ENCODE measurements at regions not wholly inside any gene's neighbourhood (a gene's known extent, or its start where the extent isn't known, plus 50 kb on each side); places are given as distances from the start of the nearest gene placed in this dataset.
"Not testable (repeated sequence)": the region's sequence is repeated elsewhere in the genome, so short reads cannot be mapped to it uniquely, and the experiment has no call there.

- no peak for DNase-seq
Observed at GRCh38 chr2:241984658-241985057, 115.1 kb downstream of the RTP5 start.

- DNase-seq: not testable (repeated sequence)
Observed at GRCh38 chr2:241985161-241985985, 115.8 kb downstream of the RTP5 start.

DNA sequence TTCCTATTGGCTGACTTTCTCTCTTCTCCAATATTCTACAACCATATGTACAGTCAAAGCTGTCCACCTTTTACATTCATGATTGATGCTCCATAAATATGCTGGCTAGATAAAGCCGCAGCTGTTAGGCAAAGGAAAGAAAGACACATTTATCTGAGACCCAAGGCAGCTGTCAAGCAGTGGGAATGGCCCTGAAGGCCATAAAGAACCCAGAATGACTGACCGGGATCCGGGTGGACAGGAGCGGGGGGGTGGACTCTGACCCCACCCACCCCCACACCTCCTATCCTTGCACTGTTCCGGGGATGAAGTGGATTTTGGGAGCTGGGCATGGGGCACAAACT, 116.4 kb downstream of the RTP5 start:
- DNase-seq: no peak

DNA sequence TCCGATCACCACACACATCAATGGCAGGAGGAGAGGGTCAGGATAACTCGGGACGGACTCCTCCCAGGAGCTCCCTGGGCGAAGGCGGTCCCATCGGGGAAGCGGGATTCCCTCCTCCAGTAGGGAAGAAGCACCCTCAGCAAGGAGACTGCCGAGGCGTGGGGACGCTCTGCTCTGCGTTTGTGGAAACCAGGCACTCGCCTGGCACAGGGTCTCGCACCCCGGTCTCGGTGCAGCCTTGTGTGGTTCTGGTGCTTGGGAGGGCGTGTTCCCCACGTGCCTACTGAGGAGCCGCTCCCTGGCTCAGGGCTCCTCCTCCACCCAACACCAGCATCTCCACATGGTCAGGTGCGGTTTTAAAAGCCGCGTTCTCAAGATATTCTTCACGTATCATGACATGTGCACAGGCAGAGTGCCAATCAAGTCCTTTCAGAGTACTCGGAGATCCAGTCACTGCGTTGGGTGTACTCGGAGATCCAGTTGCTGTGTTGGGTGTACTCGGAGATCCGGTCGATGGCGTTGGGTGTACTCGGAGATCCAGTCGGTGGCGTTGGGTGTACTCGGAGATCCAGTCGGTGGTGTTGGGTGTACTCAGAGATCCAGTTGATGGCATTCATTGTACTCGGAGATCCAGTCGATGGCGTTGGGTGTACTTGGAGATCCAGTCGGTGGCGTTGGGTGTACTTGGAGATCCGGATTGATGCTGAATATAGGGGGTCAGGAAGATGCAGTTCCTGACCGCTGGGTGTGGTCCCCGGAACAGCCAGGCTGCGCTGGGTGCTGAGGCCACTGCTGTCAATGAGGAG, 117.5 kb downstream of the RTP5 start:
- no peak for DNase-seq

- no peak for DNase-seq
Observed at GRCh38 chr2:241987726-241988125, 118.2 kb downstream of the RTP5 start.

DNA sequence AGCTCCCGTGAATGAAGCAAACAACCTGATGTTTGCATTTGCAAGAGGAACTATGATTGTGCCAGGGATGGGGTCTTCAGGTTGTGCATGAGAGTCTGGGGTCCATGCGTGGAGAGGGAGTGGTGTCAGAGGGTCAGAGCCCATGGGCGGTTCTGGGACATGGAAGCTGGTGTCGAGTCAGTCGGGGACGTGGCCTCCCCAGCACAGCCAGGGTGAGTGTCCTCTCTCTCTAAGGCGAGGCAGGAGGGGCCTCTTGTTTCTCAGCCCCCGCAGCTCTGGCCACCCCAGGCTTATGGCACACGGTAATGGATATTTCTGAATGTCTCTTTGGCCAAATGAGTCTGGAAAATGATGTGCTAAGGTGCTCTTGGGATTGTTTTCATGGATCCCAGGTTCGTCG, 118.6 kb downstream of the RTP5 start:
- no peak for DNase-seq

- DNase-seq: no peak
Observed at GRCh38 chr2:241989074-241989473, 119.5 kb downstream of the RTP5 start.

DNA sequence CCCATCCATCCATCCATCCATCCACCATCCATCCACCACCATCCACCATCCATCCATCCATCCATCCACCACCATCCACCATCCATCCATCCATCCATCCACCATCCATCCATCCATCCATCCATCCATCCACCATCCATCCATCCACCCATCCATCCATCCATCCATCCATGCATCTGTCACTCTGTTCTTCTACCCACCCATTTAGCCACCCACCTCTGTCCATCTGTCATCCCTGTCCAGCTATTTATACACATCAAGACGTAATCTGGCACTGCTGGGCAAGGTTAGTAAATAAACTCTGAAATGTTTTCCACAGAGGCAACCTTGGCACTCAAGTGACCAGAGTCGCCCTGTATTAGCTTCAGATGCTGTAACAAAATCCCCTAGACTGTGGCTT, 120.9 kb downstream of the RTP5 start:
- DNase-seq: no peak

DNA sequence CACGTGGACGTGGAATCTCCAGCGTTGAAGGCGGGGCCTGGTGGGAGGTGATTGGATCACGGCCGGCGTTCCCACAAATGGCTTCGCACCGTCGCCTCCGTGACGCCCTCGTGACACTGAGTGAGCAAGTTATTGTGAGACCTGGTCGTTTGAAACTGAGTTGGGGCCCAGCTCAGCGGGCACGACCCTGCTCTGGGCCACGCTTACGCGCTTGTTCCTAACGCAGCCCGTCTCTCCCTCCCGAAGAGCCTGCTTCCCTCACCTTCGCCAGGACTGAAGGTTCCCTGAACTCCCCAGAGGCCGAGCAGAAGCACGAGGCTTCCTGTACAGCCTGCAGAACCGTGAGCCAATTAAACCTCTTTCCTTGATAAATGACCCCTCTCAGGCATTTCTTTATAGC, 121.8 kb downstream of the RTP5 start:
- no peak for DNase-seq

DNA sequence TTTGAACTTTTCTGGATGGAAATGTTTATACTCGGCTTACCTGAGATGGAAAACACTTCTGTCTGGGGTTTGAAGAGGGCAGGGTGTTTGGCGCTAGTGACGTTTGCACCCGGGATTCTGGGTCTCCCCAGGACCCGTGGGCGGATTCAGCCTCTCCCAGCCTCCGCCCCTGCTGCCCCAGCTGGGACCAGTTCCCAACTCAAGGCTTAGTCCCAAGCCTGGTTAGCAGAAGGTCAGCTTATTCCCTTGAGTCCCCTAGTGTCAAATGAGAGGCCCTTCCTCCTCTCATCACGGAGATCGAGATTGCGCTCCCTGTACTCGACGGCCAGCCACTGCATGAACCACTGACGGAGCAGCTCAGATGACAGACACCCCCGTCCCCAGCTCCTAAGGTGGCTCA, 123.2 kb downstream of the RTP5 start:
- DNase-seq: no peak

DNA sequence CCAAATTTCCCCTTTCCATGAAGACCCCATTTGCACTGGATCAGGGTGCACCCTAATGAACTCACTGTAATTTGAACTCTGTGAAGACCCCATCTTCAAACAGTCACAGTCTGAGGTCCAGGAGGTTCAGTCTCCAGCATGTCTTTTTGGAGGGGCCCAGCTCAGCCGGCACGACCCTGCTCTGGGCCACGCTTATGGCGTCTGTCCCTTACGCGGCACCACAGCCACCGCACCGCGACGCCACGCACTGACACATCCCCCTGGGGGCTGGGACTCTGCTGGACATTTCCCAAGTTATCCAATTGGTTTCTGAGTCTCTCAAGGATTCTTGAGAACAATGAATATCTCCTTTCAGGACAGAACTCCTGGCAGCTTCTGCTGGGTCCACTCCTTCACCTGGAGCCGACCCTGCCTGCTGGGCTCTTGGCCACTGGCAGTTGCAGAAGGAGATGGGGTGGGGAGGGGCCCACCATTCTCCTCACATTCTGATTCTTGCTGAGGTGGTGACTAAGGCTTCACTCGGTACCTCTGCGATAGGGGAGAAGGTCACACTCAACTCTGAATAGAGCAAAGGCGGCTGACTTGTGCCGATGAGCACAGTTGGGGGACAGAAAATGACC, 124.0 kb downstream of the RTP5 start:
- no peak for DNase-seq

DNA sequence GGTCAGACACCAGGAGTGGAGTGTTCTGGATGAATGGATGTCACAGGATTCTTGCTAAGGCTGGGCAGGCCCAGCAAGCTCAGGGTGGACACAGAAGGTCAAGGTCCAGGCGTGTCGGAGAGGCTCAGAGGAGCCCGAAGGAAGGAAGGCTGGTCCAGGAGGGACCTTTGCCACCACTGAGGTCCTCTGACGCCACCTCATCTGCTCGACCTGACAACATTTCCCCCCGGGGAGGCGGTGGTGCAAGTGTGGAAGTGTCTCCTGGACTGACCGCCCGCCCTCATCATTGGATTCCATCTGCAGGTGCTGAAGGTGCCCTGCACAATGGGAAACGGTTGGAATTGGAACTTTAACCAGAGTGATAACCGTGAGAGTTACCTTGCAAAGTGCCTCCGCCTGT, 124.6 kb downstream of the RTP5 start:
- no peak for DNase-seq

GRCh38 chr2:241994556-241995213, 125.2 kb downstream of the RTP5 start:
- DNase-seq: no peak

- DNase-seq: no peak
Observed at GRCh38 chr2:241996100-241996499, 126.6 kb downstream of the RTP5 start.

DNA sequence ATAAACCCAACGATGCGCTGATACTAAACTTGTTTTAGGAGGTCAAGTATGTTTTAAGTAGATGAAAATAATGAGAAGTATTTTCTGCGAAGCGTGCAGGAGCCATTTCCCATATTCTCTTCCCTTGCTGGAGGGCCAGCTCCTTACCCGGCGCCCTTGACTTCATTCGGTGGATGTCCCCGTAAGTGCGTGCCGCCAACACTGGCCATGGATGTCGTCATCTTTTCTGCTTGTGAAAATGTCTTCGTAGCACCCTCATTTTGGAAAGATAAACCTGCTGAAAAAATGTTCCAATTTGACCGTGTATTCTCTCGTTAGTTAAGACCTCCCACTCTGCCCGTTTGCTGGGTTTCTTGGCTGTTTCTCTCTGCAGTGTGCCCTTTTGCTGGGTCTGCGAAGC, 127.5 kb downstream of the RTP5 start:
- no peak for DNase-seq

GRCh38 chr2:241999184-241999583, 129.7 kb downstream of the RTP5 start:
- DNase-seq: no peak

- DNase-seq: no peak
Observed at GRCh38 chr2:242001853-242002252, 132.3 kb downstream of the RTP5 start.

DNA sequence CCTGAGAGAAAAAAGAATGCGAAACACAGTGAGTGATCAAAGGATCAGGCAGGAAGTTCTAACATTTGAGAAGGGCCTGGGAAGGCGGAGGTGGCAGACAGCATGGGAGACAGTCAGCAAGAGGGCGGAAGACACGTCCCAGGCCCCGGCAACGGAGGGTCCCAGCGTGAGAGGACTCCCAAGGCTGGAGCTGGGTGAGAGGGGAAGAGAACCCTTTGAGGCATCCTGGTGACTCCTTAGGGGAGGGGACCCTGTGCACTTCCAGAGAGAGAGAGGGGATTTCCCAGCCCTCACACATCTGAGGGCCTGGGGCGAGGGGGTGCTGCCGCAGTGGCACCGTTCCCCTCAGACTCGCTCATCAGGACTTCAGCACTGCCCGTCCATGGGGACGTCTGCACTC, 133.4 kb downstream of the RTP5 start:
- no peak for DNase-seq

GRCh38 chr2:242004223-242004901, 134.8 kb downstream of the RTP5 start:
- no peak for DNase-seq

- DNase-seq: no peak
Observed at GRCh38 chr2:242004902-242005230, 135.3 kb downstream of the RTP5 start.

- DNase-seq: not testable (repeated sequence)
Observed at GRCh38 chr2:242006091-242006634, 136.6 kb downstream of the RTP5 start.

DNA sequence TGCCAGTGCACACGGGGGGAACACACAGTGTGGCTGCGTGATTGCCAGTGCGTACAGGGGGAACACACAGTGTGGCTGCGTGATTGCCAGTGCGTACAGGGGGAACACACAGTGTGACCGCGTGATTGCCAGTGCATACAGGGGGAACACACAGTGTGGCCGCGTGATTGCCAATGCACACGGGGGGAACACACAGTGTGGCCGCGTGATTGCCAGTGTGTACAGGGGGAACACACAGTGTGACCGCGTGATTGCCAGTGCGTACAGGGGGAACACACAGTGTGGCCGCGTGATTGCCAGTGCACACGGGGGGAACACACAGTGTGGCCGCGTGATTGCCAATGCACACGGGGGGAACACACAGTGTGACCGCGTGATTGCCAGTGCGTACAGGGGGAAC, 139.4 kb downstream of the RTP5 start:
- not testable (repeated sequence) for DNase-seq

GRCh38 chr2:242009846-242010245, 140.3 kb downstream of the RTP5 start:
- not testable (repeated sequence) for DNase-seq
